ENCODE measurements at regions not wholly inside any gene's neighbourhood (a gene's known extent, or its start where the extent isn't known, plus 50 kb on each side); places are given as distances from the start of the nearest gene placed in this dataset.

GRCh38 chrX:23185951-23186350 is 148.7 kb upstream of the PTCHD1 start:
- DNase-seq (no peak), ATAC-seq (no peak)
- H3K27ac ChIP-seq: no peak overlapping the region
- intact Hi-C loops (cut with DNase I): no loop called here
- TF ChIP-seq CTCF (IDR thresholded peaks at IDR 0.05): no peak
- H3K36me3 ChIP-seq: no peaks in the 10 kb centered on the region
- no peaks in the 10 kb centered on the region for H3K27me3 ChIP-seq
- H3K9me3 ChIP-seq: no peaks in the 10 kb centered on the region
- H3K4me3 ChIP-seq: no peak overlapping the region
- H3K4me1 ChIP-seq: no peaks in the 10 kb centered on the region

- Histone ChIP-seq H3K4me1 (no peaks in the 10 kb centered on the region), H3K9me3 (no peaks in the 10 kb centered on the region), H3K4me3 (no peak overlapping the region), H3K36me3 (no peaks in the 10 kb centered on the region), H3K27me3 (no peaks in the 10 kb centered on the region), H3K27ac (no peak overlapping the region)
- ATAC-seq (no peak), DNase-seq (no peak)
- intact Hi-C loops (cut with DNase I): no loop called here
- TF ChIP-seq CTCF (IDR thresholded peaks at IDR 0.05): no peak
These were observed 146.8 kb upstream of the PTCHD1 start for GRCh38 chrX:23187819-23188218.

- no peak for ATAC-seq
- Histone ChIP-seq H3K27me3 (no peaks in the 10 kb centered on the region), H3K36me3 (no peaks in the 10 kb centered on the region), H3K4me1 (no peaks in the 10 kb centered on the region), H3K4me3 (no peak overlapping the region), H3K27ac (no peak overlapping the region), H3K9me3 (no peaks in the 10 kb centered on the region)
- TF ChIP-seq CTCF (IDR thresholded peaks at IDR 0.05): no peak
- intact Hi-C loops (cut with DNase I): no loop called here
- no peak for DNase-seq
These were observed 139.6 kb upstream of the PTCHD1 start for GRCh38 chrX:23194885-23195554.

- no peak for DNase-seq
- H3K9me3 ChIP-seq: no peaks in the 10 kb centered on the region
- H3K27me3 ChIP-seq: no peaks in the 10 kb centered on the region
- H3K4me3 ChIP-seq: no peak overlapping the region
- intact Hi-C loops (cut with DNase I): no loop called here
- H3K27ac ChIP-seq: no peak overlapping the region
- TF ChIP-seq CTCF (IDR thresholded peaks at IDR 0.05): no peak
- H3K4me1 ChIP-seq: no peaks in the 10 kb centered on the region
- no peaks in the 10 kb centered on the region for H3K36me3 ChIP-seq
- ATAC-seq: no peak
These were observed 138.9 kb upstream of the PTCHD1 start for GRCh38 chrX:23195761-23196160.

- DNase-seq (no peak), ATAC-seq (no peak)
- no peak for TF ChIP-seq CTCF (IDR thresholded peaks at IDR 0.05)
- H3K4me3 ChIP-seq: no peak overlapping the region
- no peaks in the 10 kb centered on the region for H3K27me3 ChIP-seq
- intact Hi-C loops (cut with DNase I): no loop called here
- H3K27ac ChIP-seq: no peak overlapping the region
- no peaks in the 10 kb centered on the region for H3K4me1 ChIP-seq
- no peaks in the 10 kb centered on the region for H3K36me3 ChIP-seq
- H3K9me3 ChIP-seq: no peaks in the 10 kb centered on the region
These were observed 132.9 kb upstream of the PTCHD1 start for GRCh38 chrX:23201706-23202105.

All from left lung (tissue), 4 donors.